ENCODE measurements at regions not wholly inside any gene's neighbourhood (a gene's known extent, or its start where the extent isn't known, plus 50 kb on each side); places are given as distances from the start of the nearest gene placed in this dataset.
"Not testable (repeated sequence)": the region's sequence is repeated elsewhere in the genome, so short reads cannot be mapped to it uniquely, and the experiment has no call there.

GRCh38 chr21:28699186-28699585 is 293.5 kb downstream of the LTN1 start:
- H3K4me3 ChIP-seq (ENCODE audit: low read length): no peak overlapping the region
- no peak overlapping the region for H3K27ac ChIP-seq (ENCODE audit: low read length)
- H3K79me2 ChIP-seq (ENCODE audit: low read length): no peaks in the 10 kb centered on the region
- H4K20me1 ChIP-seq (ENCODE audit: insufficient read depth, low read depth, low read length): no peaks in the 10 kb centered on the region
- no peaks in the 10 kb centered on the region for H3K9me3 ChIP-seq (ENCODE audit: low read length)
- no peaks in the 10 kb centered on the region for H3K27me3 ChIP-seq (ENCODE audit: low read length)
- no peak for DNase-seq
- H2AFZ ChIP-seq (ENCODE audit: low read length): no peak overlapping the region
- no peak overlapping the region for H3K4me2 ChIP-seq (ENCODE audit: low read depth, low read length, poor library complexity, severe bottlenecking)
- H3K9me2 ChIP-seq (replicated peaks; ENCODE audit: insufficient read depth, low read length): 0 out of 2 replicates have a peak, but pooled peaks cover 1% of the 10 kb centered on the region
- no peaks in the 10 kb centered on the region for H3K4me1 ChIP-seq (ENCODE audit: low read length)
- H3K36me3 ChIP-seq (ENCODE audit: insufficient read depth, low read length): no peaks in the 10 kb centered on the region
- H3K9ac ChIP-seq (ENCODE audit: low read length): no peak overlapping the region

GRCh38 chr21:28696844-28697410 is 295.8 kb downstream of the LTN1 start:
- H3K36me3 ChIP-seq (ENCODE audit: insufficient read depth, low read length): no peaks in the 10 kb centered on the region
- H2AFZ ChIP-seq (ENCODE audit: low read length): no peak overlapping the region
- no peak overlapping the region for H3K4me3 ChIP-seq (ENCODE audit: low read length)
- no peak for DNase-seq
- 0 out of 2 replicates have a peak, but pooled peaks cover 3% of the 10 kb centered on the region for H3K9me2 ChIP-seq (replicated peaks; ENCODE audit: insufficient read depth, low read length)
- H3K79me2 ChIP-seq (ENCODE audit: low read length): no peaks in the 10 kb centered on the region
- no peaks in the 10 kb centered on the region for H4K20me1 ChIP-seq (ENCODE audit: insufficient read depth, low read depth, low read length)
- H3K27ac ChIP-seq (ENCODE audit: low read length): no peak overlapping the region
- no peak overlapping the region for H3K4me2 ChIP-seq (ENCODE audit: low read depth, low read length, poor library complexity, severe bottlenecking)
- H3K9ac ChIP-seq (ENCODE audit: low read length): no peak overlapping the region
- no peaks in the 10 kb centered on the region for H3K4me1 ChIP-seq (ENCODE audit: low read length)
- H3K27me3 ChIP-seq (ENCODE audit: low read length): 0 out of 2 replicates have a peak, but pooled peaks cover 3% of the 10 kb centered on the region
- no peaks in the 10 kb centered on the region for H3K9me3 ChIP-seq (ENCODE audit: low read length)

- H3K9me3 ChIP-seq (ENCODE audit: low read length): no peaks in the 10 kb centered on the region
Measured at GRCh38 chr21:28693476-28693875, 299.2 kb downstream of the LTN1 start.

GRCh38 chr21:28690196-28690595 is 302.5 kb downstream of the LTN1 start:
- Histone ChIP-seq H3K27me3 (ENCODE audit: low read length) (0 out of 2 replicates have a peak, but pooled peaks cover 3% of the 10 kb centered on the region), H2AFZ (ENCODE audit: low read length) (no peak overlapping the region), H3K9me3 (ENCODE audit: low read length) (no peaks in the 10 kb centered on the region), H4K20me1 (ENCODE audit: insufficient read depth, low read depth, low read length) (no peaks in the 10 kb centered on the region), H3K27ac (ENCODE audit: low read length) (no peak overlapping the region), H3K36me3 (ENCODE audit: insufficient read depth, low read length) (no peaks in the 10 kb centered on the region), H3K4me1 (ENCODE audit: low read length) (no peaks in the 10 kb centered on the region), H3K9me2 (replicated peaks; ENCODE audit: insufficient read depth, low read length) (0 out of 2 replicates have a peak, but pooled peaks cover 3% of the 10 kb centered on the region), H3K4me2 (ENCODE audit: low read depth, low read length, poor library complexity, severe bottlenecking) (no peak overlapping the region), H3K9ac (ENCODE audit: low read length) (no peak overlapping the region), H3K79me2 (ENCODE audit: low read length) (no peaks in the 10 kb centered on the region), H3K4me3 (ENCODE audit: low read length) (no peak overlapping the region)
- no peak for DNase-seq

More at GRCh38 chr21:28693476-28693875, 299.2 kb downstream of the LTN1 start:
- DNase-seq: no peak
- Histone ChIP-seq H3K4me3 (ENCODE audit: low read length) (no peak overlapping the region), H3K9ac (ENCODE audit: low read length) (no peak overlapping the region), H3K9me2 (replicated peaks; ENCODE audit: insufficient read depth, low read length) (0 out of 2 replicates have a peak, but pooled peaks cover 3% of the 10 kb centered on the region), H3K4me1 (ENCODE audit: low read length) (no peaks in the 10 kb centered on the region), H2AFZ (ENCODE audit: low read length) (no peak overlapping the region), H3K27ac (ENCODE audit: low read length) (no peak overlapping the region), H3K4me2 (ENCODE audit: low read depth, low read length, poor library complexity, severe bottlenecking) (no peak overlapping the region), H3K36me3 (ENCODE audit: insufficient read depth, low read length) (no peaks in the 10 kb centered on the region), H4K20me1 (ENCODE audit: insufficient read depth, low read depth, low read length) (no peaks in the 10 kb centered on the region), H3K27me3 (ENCODE audit: low read length) (0 out of 2 replicates have a peak, but pooled peaks cover 3% of the 10 kb centered on the region), H3K79me2 (ENCODE audit: low read length) (no peaks in the 10 kb centered on the region)

DNA sequence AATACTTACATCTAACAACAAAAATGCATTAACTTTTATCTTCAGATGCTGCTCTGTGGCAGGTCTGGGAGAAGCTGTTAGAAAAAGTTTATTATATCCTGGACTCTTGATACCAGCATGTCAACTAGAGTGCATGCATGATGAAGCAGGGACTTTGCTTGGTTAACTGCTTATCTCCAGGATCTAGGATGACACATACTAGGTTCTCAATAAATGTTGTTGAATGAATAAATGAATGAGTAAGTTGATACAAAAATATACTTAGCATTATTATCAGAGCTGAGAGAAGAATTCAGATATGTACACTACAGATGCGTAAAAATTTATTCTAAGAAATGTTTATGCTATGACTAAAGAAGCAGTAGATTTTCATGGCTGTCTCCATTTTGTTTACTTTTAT is 304.3 kb downstream of the LTN1 start:
- no peak overlapping the region for H2AFZ ChIP-seq (ENCODE audit: low read length)

GRCh38 chr21:28687586-28687985 is 305.1 kb downstream of the LTN1 start:
- no peak overlapping the region for H3K9ac ChIP-seq (ENCODE audit: low read length)
- no peak overlapping the region for H2AFZ ChIP-seq (ENCODE audit: low read length)

More for the DNA sequence above, 304.3 kb downstream of the LTN1 start:
- Histone ChIP-seq H3K79me2 (ENCODE audit: low read length) (no peaks in the 10 kb centered on the region), H3K36me3 (ENCODE audit: insufficient read depth, low read length) (no peaks in the 10 kb centered on the region), H3K27ac (ENCODE audit: low read length) (no peak overlapping the region), H3K4me2 (ENCODE audit: low read depth, low read length, poor library complexity, severe bottlenecking) (no peak overlapping the region), H3K9me2 (replicated peaks; ENCODE audit: insufficient read depth, low read length) (no peaks in the 10 kb centered on the region), H3K4me3 (ENCODE audit: low read length) (no peak overlapping the region), H4K20me1 (ENCODE audit: insufficient read depth, low read depth, low read length) (no peaks in the 10 kb centered on the region), H3K9me3 (ENCODE audit: low read length) (no peaks in the 10 kb centered on the region), H3K9ac (ENCODE audit: low read length) (no peak overlapping the region), H3K4me1 (ENCODE audit: low read length) (no peaks in the 10 kb centered on the region), H3K27me3 (ENCODE audit: low read length) (0 out of 2 replicates have a peak, but pooled peaks cover 2% of the 10 kb centered on the region)
- DNase-seq: no peak

GRCh38 chr21:28683982-28684752 is 308.5 kb downstream of the LTN1 start:
- Histone ChIP-seq H3K9me2 (replicated peaks; ENCODE audit: insufficient read depth, low read length) (no peaks in the 10 kb centered on the region), H3K27ac (ENCODE audit: low read length) (no peak overlapping the region), H3K9ac (ENCODE audit: low read length) (no peak overlapping the region), H3K27me3 (ENCODE audit: low read length) (no peaks in the 10 kb centered on the region), H3K9me3 (ENCODE audit: low read length) (no peaks in the 10 kb centered on the region), H3K4me3 (ENCODE audit: low read length) (no peak overlapping the region), H3K4me1 (ENCODE audit: low read length) (no peaks in the 10 kb centered on the region), H2AFZ (ENCODE audit: low read length) (no peak overlapping the region), H3K36me3 (ENCODE audit: insufficient read depth, low read length) (no peaks in the 10 kb centered on the region), H3K4me2 (ENCODE audit: low read depth, low read length, poor library complexity, severe bottlenecking) (no peak overlapping the region), H4K20me1 (ENCODE audit: insufficient read depth, low read depth, low read length) (no peaks in the 10 kb centered on the region), H3K79me2 (ENCODE audit: low read length) (no peaks in the 10 kb centered on the region)
- DNase-seq: no peak

More at GRCh38 chr21:28687586-28687985, 305.1 kb downstream of the LTN1 start:
- Histone ChIP-seq H3K27ac (ENCODE audit: low read length) (no peak overlapping the region), H3K36me3 (ENCODE audit: insufficient read depth, low read length) (no peaks in the 10 kb centered on the region), H4K20me1 (ENCODE audit: insufficient read depth, low read depth, low read length) (no peaks in the 10 kb centered on the region), H3K79me2 (ENCODE audit: low read length) (no peaks in the 10 kb centered on the region), H3K27me3 (ENCODE audit: low read length) (no peaks in the 10 kb centered on the region), H3K9me3 (ENCODE audit: low read length) (no peaks in the 10 kb centered on the region), H3K4me1 (ENCODE audit: low read length) (no peaks in the 10 kb centered on the region), H3K4me3 (ENCODE audit: low read length) (no peak overlapping the region), H3K9me2 (replicated peaks; ENCODE audit: insufficient read depth, low read length) (no peaks in the 10 kb centered on the region), H3K4me2 (ENCODE audit: low read depth, low read length, poor library complexity, severe bottlenecking) (no peak overlapping the region)
- peak; percentile 43 for DNase-seq

- H3K4me2 ChIP-seq (ENCODE audit: low read depth, low read length, poor library complexity, severe bottlenecking); H3K36me3 ChIP-seq (ENCODE audit: insufficient read depth, low read length); H3K9me3 ChIP-seq (ENCODE audit: low read length); H3K27me3 ChIP-seq (ENCODE audit: low read length); H2AFZ ChIP-seq (ENCODE audit: low read length); H3K79me2 ChIP-seq (ENCODE audit: low read length); H3K9me2 ChIP-seq (replicated peaks; ENCODE audit: insufficient read depth, low read length); H4K20me1 ChIP-seq (ENCODE audit: insufficient read depth, low read depth, low read length); H3K4me3 ChIP-seq (ENCODE audit: low read length); H3K4me1 ChIP-seq (ENCODE audit: low read length); DNase-seq; H3K9ac ChIP-seq (ENCODE audit: low read length); H3K27ac ChIP-seq (ENCODE audit: low read length): not testable (repeated sequence)
Measured at GRCh38 chr21:28682884-28683283, 309.8 kb downstream of the LTN1 start.
